ENCODE measurements at regions not wholly inside any gene's neighbourhood (a gene's known extent, or its start where the extent isn't known, plus 50 kb on each side); places are given as distances from the start of the nearest gene placed in this dataset.

- TF ChIP-seq CTCF (IDR thresholded peaks at IDR 0.05; ENCODE audit: extremely low read depth, missing control alignments) = no peak
- DNase-seq (ENCODE audit: low spot score) = no peak
Measured at GRCh38 chr20:40319741-40320516, 369.1 kb downstream of the MAFB start.

GRCh38 chr20:40319056-40319455 is 370.0 kb downstream of the MAFB start:
- TF ChIP-seq CTCF (IDR thresholded peaks at IDR 0.05; ENCODE audit: extremely low read depth, missing control alignments) = no peak
- DNase-seq (ENCODE audit: low spot score) = no peak

GRCh38 chr20:40317156-40317790 is 371.8 kb downstream of the MAFB start:
- no peak for DNase-seq (ENCODE audit: low spot score)
- no peak for TF ChIP-seq CTCF (IDR thresholded peaks at IDR 0.05; ENCODE audit: extremely low read depth, missing control alignments)

- DNase-seq (ENCODE audit: low spot score) = no peak
- TF ChIP-seq CTCF (IDR thresholded peaks at IDR 0.05; ENCODE audit: extremely low read depth, missing control alignments) = no peak
Measured at GRCh38 chr20:40314278-40314677, 374.8 kb downstream of the MAFB start.

GRCh38 chr20:40313730-40314129 is 375.3 kb downstream of the MAFB start:
- TF ChIP-seq CTCF (IDR thresholded peaks at IDR 0.05; ENCODE audit: extremely low read depth, missing control alignments) = no peak
- no peak for DNase-seq (ENCODE audit: low spot score)

GRCh38 chr20:40309731-40310130 is 379.3 kb downstream of the MAFB start:
- DNase-seq (ENCODE audit: low spot score) = no peak
- no peak for TF ChIP-seq CTCF (IDR thresholded peaks at IDR 0.05; ENCODE audit: extremely low read depth, missing control alignments)

- no peak for DNase-seq (ENCODE audit: low spot score)
- no peak for TF ChIP-seq CTCF (IDR thresholded peaks at IDR 0.05; ENCODE audit: extremely low read depth, missing control alignments)
Measured at GRCh38 chr20:40307997-40308396, 381.0 kb downstream of the MAFB start.
